Head of caudate nucleus (tissue), 42 donors: ENCODE measurements at regions not wholly inside any gene's neighbourhood (a gene's known extent, or its start where the extent isn't known, plus 50 kb on each side); places are given as distances from the start of the nearest gene placed in this dataset.
A peak's percentile ranks its signal among the peaks of the same experiment; 100 is the strongest.
"Not testable (repeated sequence)": the region's sequence is repeated elsewhere in the genome, so short reads cannot be mapped to it uniquely, and the experiment has no call there.

Source experiments
- DNase-seq, 42 donors: peaks; one replicate each; pipeline versions ENCODE4 v3.0.0 to v3.0.0-alpha.2; 2020 to 2021; ENCODE audit warnings: mixed read lengths in 7 of 42
- intact Hi-C: fragments of 100-400 bp; cut with DNase I; formaldehyde crosslinking; loops from one replicate; pipeline ENCODE4 v1.15.0; 2022

DNA sequence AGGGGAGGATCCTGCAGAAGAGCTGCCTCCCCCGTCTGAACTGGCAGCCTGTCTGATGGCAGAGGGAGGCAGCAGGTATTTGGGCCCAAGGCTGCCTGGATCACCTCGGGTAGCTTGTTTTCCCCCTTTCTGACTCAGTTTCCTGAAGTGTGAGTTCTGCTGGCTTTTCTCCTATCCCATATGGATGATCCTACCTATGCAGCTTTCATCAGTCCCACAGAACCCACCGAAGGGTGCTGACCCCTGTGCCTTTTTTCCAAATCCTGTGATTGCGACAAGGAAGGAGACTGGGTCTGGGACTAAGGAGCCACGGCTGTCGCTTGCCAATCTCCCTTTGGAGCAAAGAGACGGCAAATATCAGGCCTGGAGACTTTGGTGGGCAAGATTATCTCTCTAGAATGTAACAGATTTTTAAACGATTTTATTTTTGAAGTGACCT, 208.7 kb downstream of the BANP start:
- intact Hi-C loops = not testable (repeated sequence)
- peak in 2 of 42 donors; percentile 25 to 31 for DNase-seq

DNA sequence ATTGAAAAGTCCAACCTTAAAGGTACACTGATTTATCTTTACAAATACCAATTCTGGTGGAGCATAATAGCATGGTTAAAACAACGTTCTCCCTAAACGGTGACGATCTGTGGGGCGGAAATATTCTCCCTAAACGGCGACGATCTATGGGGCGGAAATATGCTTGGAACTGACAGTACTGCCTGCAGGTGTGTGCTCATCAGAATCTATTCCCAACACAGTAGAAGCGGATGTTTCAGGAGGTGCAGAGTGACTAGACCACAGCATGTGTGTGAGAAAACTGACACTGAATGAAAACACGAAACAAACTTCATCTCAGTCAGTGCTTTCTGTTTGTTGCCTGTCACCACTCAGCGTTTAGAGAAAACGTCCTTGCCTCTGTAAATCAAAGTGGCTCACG, 210.0 kb downstream of the BANP start:
- intact Hi-C loops = not testable (repeated sequence)
- peak in 1 of 42 donors; percentile 32 for DNase-seq

DNA sequence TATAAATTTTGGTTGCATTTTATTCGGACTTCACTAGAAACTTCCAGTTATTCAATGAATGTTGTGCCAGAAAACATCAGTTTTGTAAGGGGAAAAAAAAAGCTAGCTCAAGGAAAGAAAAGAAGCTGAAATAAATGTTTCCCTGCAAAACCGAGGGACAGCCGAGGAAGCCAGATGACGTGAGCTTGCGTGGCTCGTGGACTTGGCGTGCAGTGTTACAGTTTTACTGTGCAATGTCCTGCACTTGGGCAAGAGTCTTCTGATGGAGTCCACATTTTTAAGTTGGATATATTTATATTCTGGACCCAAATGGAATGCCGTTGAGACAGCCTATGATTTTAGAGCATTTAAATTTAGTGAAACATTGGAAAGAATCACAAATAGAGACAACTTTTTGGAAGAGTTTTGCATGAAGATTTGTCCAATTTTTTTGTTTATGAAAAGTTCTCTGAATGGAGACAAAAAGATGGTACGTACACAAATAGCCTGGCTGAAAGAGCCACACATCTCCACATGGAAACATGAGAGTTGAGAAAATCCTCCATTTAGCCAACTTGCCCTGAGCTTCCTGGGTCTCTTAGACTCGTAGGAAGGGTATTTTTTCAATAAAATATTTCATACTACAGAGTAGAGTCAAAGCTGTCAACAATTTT, 210.5 kb downstream of the BANP start:
- intact Hi-C loops = not testable (repeated sequence)
- peak in 2 of 42 donors; percentile 6 to 21 for DNase-seq

DNA sequence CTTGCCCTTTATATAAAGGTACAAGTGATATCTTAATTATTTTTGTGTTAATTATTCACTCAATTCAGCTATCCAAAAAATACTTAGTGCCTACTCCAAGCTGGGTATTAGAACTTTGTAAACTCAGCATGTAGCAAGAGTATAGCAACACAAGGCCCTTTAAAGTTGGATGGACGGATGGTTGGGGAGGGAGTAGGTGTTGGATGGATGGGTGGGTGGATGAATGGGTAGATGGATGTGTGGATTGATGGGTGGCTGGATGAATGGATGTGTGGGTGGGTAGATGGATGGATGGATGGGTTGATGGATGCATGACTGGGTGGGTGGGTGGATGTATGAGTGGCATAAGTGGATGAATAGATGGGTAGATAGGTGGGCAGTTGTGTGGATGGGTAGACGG, 211.5 kb downstream of the BANP start:
- intact Hi-C loops = not testable (repeated sequence)

DNA sequence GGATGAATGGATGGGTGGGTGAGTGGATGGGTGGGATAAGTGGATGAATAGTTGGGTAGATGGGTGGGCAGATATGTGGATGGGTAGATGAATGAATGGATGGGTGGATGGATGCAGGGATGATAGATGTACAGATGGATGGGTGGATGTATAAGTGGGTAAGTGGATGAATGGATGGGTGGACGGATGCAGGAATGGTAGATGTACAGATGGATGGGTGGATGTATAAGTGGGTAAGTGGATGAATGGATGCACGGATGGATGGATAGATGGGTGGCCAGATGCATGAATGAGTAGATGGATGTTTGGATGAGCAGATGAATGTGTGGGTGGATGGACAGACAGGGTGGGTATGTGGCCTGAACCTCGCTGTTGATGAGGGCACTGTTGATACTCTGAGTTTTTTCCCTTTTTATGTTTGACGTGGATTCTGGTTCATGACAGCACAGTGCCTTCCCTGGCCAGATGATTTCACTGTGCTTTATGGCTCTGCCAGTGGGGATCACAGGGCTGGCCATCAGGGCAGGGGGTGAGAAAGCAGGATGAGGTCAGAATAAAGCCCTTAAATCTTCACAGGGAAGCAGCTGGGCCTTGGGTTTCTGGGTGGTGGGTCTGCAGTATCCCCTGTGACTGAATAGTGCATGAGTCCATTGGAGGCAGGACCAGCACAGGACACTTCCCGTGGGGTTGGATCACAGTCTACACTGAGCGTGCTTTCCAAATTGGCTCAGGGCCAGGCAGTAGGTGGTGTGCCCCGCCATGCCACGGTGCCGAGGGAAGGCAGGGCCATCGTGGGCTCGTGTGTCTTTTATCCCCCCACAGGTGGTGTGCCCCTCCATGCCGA, 213.2 kb downstream of the BANP start:
- intact Hi-C loops = not testable (repeated sequence)
- peak in 1 of 42 donors; percentile 32 for DNase-seq

More for the DNA sequence above, 211.5 kb downstream of the BANP start:
- DNase-seq = peak in 1 of 42 donors; percentile 1

DNA sequence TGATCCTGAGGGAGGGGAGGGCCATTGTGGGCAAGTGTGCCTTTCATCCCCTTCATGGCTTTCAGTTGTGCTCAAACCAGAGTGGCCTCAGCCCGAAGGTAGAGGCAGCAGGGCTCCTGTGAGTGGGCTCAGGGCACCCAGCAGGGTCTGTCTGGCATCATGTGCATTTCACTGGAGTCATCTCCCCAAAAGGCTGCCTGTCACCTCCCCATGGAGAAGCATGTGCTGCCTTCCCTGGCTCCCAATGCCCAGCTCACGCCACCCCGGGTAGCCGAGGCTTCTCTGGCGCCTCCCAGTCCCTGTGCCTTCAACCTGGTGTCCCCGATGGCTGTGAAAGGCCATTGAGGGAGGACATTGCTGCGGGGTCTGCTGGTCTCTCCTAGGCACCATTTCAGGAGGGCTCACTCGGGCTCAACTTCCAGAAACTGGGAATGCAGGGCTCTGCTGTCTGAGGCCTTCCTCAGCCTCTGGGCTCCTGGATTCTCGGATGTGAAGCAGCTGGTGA, 213.9 kb downstream of the BANP start:
- intact Hi-C loops = not testable (repeated sequence)
- peak in 1 of 42 donors; percentile 34 for DNase-seq

DNA sequence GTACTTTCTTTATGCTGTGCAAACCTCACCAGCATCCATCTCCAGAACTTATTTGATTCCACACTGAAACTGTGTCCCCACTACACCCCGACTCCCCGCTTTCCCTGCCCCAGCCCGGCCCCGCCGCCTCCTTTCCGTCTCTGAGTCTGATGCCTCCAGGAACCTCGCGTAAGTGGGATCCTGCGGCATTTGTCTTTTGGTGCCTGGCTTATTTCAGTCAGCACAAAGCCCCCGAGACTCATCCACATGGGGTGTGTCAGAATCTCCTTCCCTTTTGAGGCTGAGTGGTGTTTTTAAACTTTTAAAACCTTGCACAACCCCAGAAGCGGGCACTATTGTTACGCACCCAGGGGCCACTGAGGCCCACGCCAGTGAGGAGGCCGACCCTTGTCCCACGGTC, 214.4 kb downstream of the BANP start:
- peak in 1 of 42 donors; percentile 16 for DNase-seq
- intact Hi-C loops = not testable (repeated sequence)

DNA sequence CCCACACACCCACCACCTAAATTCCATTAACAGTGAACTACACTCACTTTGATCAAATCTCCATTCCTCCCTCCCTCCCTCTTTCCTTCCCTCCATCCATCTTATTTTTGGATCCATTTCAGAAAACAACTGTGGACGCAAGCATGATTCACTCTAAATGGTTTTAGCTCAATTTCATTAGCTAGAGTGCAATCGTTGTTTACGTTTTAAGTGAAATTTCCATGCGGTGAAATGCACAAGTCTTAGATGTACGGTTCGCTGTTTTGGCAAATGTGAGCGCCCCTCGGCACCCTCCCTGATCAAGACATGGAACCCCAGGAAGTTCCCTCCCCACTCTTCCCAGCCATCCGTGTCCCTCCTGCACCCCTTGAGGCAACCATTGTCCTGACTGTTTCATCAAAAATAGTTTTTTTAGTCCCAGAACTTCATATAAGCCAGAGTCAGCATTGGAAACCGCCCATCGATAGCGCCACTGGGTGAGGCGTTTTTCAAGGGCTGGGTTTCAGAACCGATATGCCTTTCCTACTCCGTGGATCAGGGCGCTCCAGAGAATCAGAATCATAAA, 215.1 kb downstream of the BANP start:
- intact Hi-C loops = not testable (repeated sequence)
- DNase-seq = peak in 1 of 42 donors; percentile 23

DNA sequence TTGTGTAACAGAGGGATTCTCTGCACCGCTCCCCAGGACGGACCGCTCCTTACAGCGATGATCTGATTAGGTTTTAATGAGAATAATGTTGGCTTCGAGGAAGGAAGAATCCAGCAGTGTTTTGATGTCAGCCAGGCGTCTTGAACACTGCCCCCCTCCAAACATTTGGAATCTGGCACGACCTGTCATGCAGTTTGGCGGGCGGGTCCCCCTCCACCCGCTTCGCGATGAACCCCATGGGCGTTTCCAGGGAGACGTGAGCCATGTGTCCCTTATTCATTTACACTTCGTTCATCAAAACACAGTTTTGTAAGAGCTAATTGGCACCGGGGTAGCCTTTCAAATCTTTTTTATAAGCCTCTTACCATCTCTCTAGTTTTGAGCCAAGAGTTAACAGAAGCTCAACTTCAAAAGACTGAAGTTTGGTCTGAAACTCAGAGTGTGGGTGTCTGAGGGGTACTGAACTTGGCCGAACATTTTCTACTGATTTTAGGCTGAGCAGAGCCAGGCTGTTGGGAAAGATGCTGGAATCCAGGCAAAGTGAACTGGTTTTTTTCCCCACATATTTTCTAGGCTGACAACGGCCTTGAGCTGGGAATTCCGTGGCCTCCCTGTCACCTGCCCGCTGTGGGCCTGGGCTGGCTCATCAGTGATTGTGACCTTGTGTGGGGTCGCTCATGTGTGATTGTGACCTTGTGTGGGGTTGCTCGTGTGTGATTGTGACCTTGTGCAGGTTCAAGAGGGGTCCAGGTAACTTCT, 214.8 kb upstream of the ZNF469 start:
- DNase-seq = peak in 6 of 42 donors; percentile 17 to 53 (median 36)
- intact Hi-C loops = not testable (repeated sequence)

DNA sequence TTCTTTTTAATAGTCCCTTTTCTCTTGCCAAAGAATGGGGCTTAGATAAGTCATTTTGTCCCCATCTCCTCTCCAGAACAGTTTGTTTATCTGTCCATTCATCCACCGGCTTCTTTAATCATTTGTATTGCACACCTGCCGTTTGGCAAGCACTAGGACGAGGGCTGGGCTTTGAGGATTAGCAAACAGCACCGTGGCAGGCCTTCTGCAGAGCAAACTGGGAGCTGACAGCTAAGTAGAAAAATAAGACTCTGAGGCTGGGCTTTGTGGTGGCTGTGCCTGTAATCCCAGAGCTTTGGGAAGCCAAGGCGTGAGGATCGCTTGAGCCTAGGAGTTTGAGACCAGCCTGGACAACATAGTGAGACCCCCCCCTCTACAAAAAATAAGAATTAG, 214.2 kb upstream of the ZNF469 start:
- DNase-seq = peak in 1 of 42 donors; percentile 28
- intact Hi-C loops = not testable (repeated sequence)

DNA sequence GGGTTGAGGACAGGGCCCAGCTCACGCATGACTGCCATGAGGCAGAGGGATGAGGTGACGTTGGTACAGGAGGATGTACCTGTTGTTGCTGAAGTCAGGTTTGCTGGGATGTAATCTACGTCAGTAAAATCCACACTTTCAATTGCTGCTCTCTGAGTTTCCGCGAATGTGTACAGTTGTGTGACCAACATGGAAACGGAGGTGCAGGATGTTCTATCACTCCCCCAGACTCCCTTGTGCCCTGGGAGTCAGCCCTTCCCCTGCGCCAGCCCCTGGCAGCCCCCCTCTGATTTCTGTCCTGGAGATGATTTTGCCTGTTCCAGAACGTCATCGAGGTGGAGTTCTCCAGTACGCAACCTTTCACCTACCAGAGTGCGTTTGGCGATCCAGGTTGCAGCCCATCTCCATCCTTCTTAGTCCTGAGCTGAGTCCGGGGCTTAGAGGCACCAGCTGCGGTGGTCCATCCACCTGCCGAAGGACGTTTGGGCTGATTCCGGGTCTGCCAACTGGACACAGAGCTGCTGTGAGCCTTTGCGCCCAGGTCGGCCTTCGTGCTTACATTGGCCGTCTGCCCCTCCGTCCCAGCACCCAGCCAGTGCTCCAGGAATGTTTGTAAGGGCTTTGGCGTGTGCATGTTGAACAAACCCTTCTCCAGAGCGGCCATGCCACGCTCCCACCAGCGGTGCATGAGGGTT, 213.5 kb upstream of the ZNF469 start:
- DNase-seq = peak in 1 of 42 donors; percentile 29
- intact Hi-C loops = not testable (repeated sequence)

DNA sequence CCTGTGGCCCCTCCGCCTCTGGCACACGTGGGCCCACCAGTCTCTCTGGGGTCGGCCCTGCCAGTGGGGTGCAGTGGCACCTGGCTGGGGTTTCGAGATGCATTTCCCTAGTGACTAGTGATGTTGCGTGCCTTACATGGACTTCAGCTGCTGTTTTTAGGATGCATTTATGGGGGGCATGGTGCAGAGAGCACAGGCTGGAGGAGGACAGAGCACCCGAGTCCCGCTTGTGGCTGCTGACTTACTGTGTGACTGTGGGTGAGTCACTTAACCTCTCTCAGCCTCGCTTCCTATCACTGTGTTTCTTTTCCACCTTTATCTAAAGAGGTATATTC, 213.0 kb upstream of the ZNF469 start:
- peak in 1 of 42 donors; percentile 10 for DNase-seq
- intact Hi-C loops = not testable (repeated sequence)

DNA sequence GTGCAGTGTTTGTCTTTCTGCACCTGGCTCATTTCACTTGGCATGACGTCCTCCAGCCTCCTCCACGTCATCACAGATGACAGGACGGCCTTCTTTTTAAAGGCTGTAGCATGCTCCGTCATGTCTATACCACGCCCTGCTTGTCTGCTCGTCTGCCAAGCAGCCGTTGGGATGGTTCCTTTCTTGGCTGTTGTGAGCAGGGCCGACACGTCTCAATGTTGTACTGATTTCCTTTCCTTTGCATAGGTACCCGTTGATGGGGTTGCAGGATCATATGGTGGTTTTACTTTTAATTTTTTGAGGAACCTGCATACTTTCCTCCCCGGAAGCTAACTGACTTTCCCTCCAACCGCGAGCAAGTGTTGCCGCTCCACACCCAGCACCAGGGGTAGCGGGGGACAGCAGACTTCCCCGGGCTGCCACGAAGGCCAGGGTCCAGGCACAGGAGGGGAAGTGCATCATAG, 212.2 kb upstream of the ZNF469 start:
- DNase-seq = peak in 1 of 42 donors; percentile 28
- intact Hi-C loops = no loop called here

DNA sequence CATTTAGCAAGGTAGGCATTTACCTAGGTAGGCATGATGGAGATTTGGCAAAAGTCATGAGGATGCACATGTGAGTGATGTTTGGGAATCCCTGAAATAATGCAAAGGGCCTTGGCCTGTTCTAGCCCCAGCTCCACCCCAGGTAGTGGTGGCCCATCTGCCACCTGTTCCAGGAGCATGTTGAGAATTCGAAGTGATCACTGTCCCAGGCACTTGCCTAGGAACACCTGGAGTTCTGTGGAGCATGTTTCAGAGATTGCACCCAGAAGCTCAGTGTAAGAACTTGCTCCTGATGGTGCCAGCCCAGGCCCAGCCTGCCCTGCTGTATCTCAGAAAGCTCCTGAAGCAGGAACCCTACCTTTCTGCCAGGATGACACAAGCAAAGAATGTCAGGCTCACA, 211.6 kb upstream of the ZNF469 start:
- intact Hi-C loops = not testable (repeated sequence)

DNA sequence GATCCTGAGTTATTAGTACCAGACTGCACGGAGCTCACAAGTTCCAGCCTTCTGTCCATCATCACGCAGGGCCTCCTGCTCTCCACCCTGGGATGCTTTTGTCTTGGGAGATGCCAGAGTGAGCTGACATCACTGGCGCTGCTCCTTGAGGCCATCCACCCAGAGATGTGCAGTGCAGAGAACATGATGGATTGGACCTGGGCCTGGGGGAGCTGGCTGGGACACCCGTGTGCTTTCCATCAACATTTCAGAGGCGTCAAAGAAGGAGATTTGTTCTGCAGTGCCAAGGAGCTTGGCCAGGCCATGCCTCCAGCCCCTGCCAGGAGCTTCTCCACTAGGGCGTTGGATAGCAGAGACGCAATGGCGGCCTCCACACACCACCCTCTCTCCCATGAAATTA, 206.6 kb upstream of the ZNF469 start:
- DNase-seq = peak in 1 of 42 donors; percentile 2
- intact Hi-C loops = not testable (repeated sequence)

More for the DNA sequence above, 211.6 kb upstream of the ZNF469 start:
- DNase-seq = peak in 1 of 42 donors; percentile 4

DNA sequence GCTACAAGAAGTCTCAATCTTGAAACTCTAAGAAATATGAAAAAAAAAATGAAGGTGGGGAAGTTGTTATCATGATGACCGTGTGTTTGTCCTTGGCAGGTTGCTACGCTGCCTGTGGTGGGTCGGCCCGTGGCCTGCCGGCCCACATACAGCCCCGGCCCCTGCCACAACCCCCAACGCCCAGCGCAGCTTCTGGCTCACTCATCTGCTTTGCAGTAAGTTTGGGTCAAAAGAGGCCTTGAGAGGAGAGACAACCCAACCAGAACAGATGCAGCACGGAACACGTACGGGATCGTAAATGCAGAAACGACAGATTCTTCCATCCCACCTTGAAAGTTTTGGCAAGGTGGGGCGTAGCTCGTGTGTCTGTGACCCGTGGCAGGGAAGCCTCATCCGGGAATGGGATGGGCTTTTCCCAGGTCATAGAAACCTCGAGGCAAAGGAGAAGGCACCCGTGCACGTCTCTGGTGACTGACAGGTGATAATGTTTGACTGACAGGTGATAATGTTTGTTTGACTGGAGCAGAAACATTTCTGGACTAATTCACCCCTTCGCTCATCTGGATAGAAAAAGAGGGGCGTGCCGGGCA, 206.1 kb upstream of the ZNF469 start:
- peak in 1 of 42 donors; percentile 14 for DNase-seq
- intact Hi-C loops = not testable (repeated sequence)

DNA sequence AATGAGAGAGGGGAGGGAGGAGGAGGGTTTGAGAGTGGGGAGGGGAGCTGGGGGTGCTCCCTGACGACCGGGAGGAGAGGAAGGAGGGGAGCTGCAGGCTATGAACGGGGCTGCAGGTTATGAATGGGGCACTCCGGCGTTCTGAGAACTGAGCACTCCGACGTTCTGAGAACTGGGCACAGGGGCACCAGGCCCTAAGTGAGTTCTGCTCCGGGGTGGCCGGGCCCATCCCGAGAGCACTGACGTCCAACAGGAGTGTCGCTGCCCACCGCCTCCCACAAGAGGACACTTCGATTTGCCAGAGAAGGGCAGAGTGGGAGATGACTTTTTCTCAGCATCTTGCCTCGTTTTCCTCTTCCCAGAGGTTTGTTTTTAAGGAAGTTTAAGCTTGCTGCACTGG, 204.5 kb upstream of the ZNF469 start:
- peak in 1 of 42 donors; percentile 14 for DNase-seq
- intact Hi-C loops = not testable (repeated sequence)

DNA sequence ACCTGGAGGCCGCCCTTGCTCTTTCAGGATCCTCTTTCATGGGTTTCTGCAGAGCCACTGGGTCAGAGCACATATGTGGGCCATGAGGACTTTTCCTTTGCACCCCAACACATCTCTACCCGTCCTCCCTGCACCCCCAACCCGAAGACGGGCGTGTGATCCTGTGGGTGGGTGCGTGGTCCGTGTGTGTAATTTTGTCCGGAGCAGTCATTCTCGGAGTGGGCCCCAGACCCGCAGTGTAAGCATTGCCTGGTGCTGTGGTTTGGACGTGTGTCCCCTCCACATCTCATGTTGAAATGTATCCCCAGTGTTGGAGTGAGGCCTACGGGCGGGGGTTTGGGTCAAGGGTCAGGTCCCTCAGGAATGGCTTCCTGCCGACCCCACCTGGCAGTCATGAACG, 203.9 kb upstream of the ZNF469 start:
- intact Hi-C loops = not testable (repeated sequence)
- DNase-seq = peak in 1 of 42 donors; percentile 15
